Left ventricle myocardium inferior (tissue), 1 donor: ENCODE measurements at regions not wholly inside any gene's neighbourhood (a gene's known extent, or its start where the extent isn't known, plus 50 kb on each side); places are given as distances from the start of the nearest gene placed in this dataset.

Experiments used
- DNase-seq: peaks from one replicate; pipeline ENCODE4 v3.0.0-alpha.2; 2020
- H3K27ac ChIP-seq: fragments of 200-600 bp; replicated peaks from 2 replicates; pipeline ENCODE4 v1.8.0; 2021
- H3K27me3 ChIP-seq: fragments of 200-600 bp; 2 replicates; pipeline ENCODE4 v1.8.0; 2021; ENCODE audit warnings: low read depth
- H3K36me3 ChIP-seq: fragments of 200-600 bp; 2 replicates; pipeline ENCODE4 v1.8.0; 2021
- H3K4me1 ChIP-seq: fragments of 200-600 bp; 2 replicates; pipeline ENCODE4 v1.8.0; 2021
- H3K4me3 ChIP-seq: fragments of 200-600 bp; 2 replicates; pipeline ENCODE4 v1.8.0; 2021; ENCODE audit warnings: mild to moderate bottlenecking, moderate library complexity
- H3K9me3 ChIP-seq: fragments of 200-600 bp; replicated peaks from 2 replicates; pipeline ENCODE4 v1.8.0; 2021
- intact Hi-C: fragments of 100-400 bp; cut with micrococcal nuclease; formaldehyde crosslinking; loops from one replicate; pipeline ENCODE4 v1.11.0; 2022
- TF ChIP-seq, protein P1 (sequence below): fragments of 200-600 bp; IDR thresholded peaks from 2 replicates; pipeline ENCODE4 v1.8.0; 2021; ENCODE audit warnings: antibody characterized with exemption, mild to moderate bottlenecking, borderline replicate concordance
- donor health status: DM: no; HTN: yes; CAD: no; lungs with severe emphysema.

DNA sequence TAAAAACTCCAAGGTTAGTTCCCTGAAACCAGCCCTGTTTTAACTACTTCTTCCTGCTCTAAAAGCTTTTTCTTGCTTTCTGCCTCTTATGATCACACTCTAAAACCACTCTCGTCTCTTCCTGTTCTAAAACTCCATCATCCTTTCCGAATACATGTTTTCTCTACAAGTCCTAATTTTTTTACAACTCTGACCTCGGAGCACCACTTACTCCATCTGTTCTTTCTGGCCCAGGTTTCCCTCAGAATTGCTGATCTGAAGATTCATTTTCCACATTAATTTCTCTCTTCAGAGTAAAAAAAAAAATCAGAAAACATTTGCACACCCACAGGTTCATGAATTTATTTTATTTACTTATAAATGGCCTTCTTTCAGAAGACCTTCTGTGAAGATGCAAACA is 265.7 kb upstream of the CADM1 start:
- TF ChIP-seq, protein P1, sequence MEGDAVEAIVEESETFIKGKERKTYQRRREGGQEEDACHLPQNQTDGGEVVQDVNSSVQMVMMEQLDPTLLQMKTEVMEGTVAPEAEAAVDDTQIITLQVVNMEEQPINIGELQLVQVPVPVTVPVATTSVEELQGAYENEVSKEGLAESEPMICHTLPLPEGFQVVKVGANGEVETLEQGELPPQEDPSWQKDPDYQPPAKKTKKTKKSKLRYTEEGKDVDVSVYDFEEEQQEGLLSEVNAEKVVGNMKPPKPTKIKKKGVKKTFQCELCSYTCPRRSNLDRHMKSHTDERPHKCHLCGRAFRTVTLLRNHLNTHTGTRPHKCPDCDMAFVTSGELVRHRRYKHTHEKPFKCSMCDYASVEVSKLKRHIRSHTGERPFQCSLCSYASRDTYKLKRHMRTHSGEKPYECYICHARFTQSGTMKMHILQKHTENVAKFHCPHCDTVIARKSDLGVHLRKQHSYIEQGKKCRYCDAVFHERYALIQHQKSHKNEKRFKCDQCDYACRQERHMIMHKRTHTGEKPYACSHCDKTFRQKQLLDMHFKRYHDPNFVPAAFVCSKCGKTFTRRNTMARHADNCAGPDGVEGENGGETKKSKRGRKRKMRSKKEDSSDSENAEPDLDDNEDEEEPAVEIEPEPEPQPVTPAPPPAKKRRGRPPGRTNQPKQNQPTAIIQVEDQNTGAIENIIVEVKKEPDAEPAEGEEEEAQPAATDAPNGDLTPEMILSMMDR, result no peak
- no peak overlapping the region for H3K4me3 ChIP-seq
- no peak for DNase-seq
- peaks cover 2% of the 10 kb centered on the region for H3K4me1 ChIP-seq
- H3K9me3 ChIP-seq, result no peaks in the 10 kb centered on the region
- no peak overlapping the region for H3K27ac ChIP-seq
- no peaks in the 10 kb centered on the region for H3K27me3 ChIP-seq
- H3K36me3 ChIP-seq, result no peaks in the 10 kb centered on the region
- intact Hi-C loops, result no loop called here

- no peaks in the 10 kb centered on the region for H3K4me1 ChIP-seq
- TF ChIP-seq, protein P1, result no peak
- H3K4me3 ChIP-seq, result no peak overlapping the region
- no peaks in the 10 kb centered on the region for H3K27me3 ChIP-seq
- intact Hi-C loops, result no loop called here
- no peaks in the 10 kb centered on the region for H3K9me3 ChIP-seq
- H3K27ac ChIP-seq, result no peak overlapping the region
- no peaks in the 10 kb centered on the region for H3K36me3 ChIP-seq
- DNase-seq, result no peak
Observed at GRCh38 chr11:115767883-115768282, 263.7 kb upstream of the CADM1 start.

GRCh38 chr11:115767047-115767802 is 263.0 kb upstream of the CADM1 start:
- H3K4me3 ChIP-seq, result no peak overlapping the region
- intact Hi-C loops, result no loop called here

GRCh38 chr11:115766561-115766960 is 262.3 kb upstream of the CADM1 start:
- no peak for DNase-seq
- TF ChIP-seq, protein P1, result no peak
- no peaks in the 10 kb centered on the region for H3K36me3 ChIP-seq
- intact Hi-C loops, result no loop called here
- no peaks in the 10 kb centered on the region for H3K9me3 ChIP-seq
- H3K4me3 ChIP-seq, result no peak overlapping the region
- no peak overlapping the region for H3K27ac ChIP-seq
- H3K27me3 ChIP-seq, result peaks cover under 1% of the 10 kb centered on the region
- H3K4me1 ChIP-seq, result no peaks in the 10 kb centered on the region

More at GRCh38 chr11:115767047-115767802, 263.0 kb upstream of the CADM1 start:
- Histone ChIP-seq H3K36me3 (no peaks in the 10 kb centered on the region), H3K4me1 (no peaks in the 10 kb centered on the region), H3K27ac (no peak overlapping the region), H3K27me3 (no peaks in the 10 kb centered on the region), H3K9me3 (no peaks in the 10 kb centered on the region)
- TF ChIP-seq, protein P1, result no peak
- DNase-seq, result no peak

DNA sequence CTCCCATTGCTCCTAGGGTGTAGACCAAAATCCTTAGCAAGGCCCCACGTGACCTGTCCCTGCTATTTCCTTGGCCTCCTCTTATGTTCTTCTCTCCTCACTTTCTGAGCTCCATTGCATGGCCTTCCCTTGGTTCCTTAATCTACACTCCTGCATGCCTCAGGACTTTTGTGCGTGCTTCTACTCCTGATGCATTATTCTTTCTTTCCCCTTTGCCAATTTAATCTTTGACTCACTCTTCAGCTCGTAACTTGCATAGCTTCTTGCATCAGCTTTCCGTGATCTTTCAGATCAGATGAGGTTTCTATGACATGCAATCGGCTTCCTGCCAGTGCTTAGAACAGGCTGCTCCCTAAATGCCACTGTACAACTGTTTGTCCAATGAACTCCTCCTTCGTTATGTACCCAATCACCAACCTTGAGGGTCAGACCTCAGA is 261.6 kb upstream of the CADM1 start:
- DNase-seq, result no peak
- Histone ChIP-seq H3K4me1 (peaks cover under 1% of the 10 kb centered on the region), H3K9me3 (no peaks in the 10 kb centered on the region), H3K27ac (no peak overlapping the region), H3K27me3 (peaks cover 7% of the 10 kb centered on the region), H3K4me3 (no peak overlapping the region), H3K36me3 (no peaks in the 10 kb centered on the region)
- TF ChIP-seq, protein P1, result no peak
- intact Hi-C loops, result no loop called here
